GM21360 (cell line): ENCODE measurements at regions not wholly inside any gene's neighbourhood (a gene's known extent, or its start where the extent isn't known, plus 50 kb on each side); places are given as distances from the start of the nearest gene placed in this dataset.
"Not testable (repeated sequence)": the region's sequence is repeated elsewhere in the genome, so short reads cannot be mapped to it uniquely, and the experiment has no call there.

Experiments
- ATAC-seq: cut with Tn5 transposase; IDR thresholded peaks from one replicate; pipeline ENCODE4 v1.9.1; 2021; ENCODE audit warnings: mild to moderate bottlenecking, moderate library complexity; ENCODE audit not compliant: unreplicated experiment

- ATAC-seq = no peak
Measured at GRCh38 chr3:89742546-89742945, 635.1 kb downstream of the EPHA3 start.

GRCh38 chr3:89747541-89748278 lies 640.3 kb downstream of the EPHA3 start:
- not testable (repeated sequence) for ATAC-seq

- ATAC-seq = no peak
Measured at GRCh38 chr3:89762405-89762804, 655.0 kb downstream of the EPHA3 start.

GRCh38 chr3:89783341-89783927 lies 676.0 kb downstream of the EPHA3 start:
- no peak for ATAC-seq

GRCh38 chr3:89787485-89787884 lies 680.1 kb downstream of the EPHA3 start:
- ATAC-seq = no peak

GRCh38 chr3:89787979-89788378 lies 680.6 kb downstream of the EPHA3 start:
- no peak for ATAC-seq

GRCh38 chr3:89795506-89795905 lies 688.1 kb downstream of the EPHA3 start:
- ATAC-seq = no peak

GRCh38 chr3:89802881-89803280 lies 695.5 kb downstream of the EPHA3 start:
- no peak for ATAC-seq

- no peak for ATAC-seq
Measured at GRCh38 chr3:89803711-89804110, 696.3 kb downstream of the EPHA3 start.

- ATAC-seq = no peak
Measured at GRCh38 chr3:89806166-89806565, 698.7 kb downstream of the EPHA3 start.

- no peak for ATAC-seq
Measured at GRCh38 chr3:89808680-89809197, 701.3 kb downstream of the EPHA3 start.

GRCh38 chr3:89813500-89813899 lies 706.1 kb downstream of the EPHA3 start:
- ATAC-seq = no peak

- no peak for ATAC-seq
Measured at GRCh38 chr3:89841041-89841440, 733.6 kb downstream of the EPHA3 start.

GRCh38 chr3:89845053-89845452 lies 737.6 kb downstream of the EPHA3 start:
- ATAC-seq = no peak

GRCh38 chr3:89847955-89848354 lies 740.5 kb downstream of the EPHA3 start:
- no peak for ATAC-seq

GRCh38 chr3:89851974-89852621 lies 744.7 kb downstream of the EPHA3 start:
- ATAC-seq = no peak

GRCh38 chr3:89859757-89860156 lies 752.3 kb downstream of the EPHA3 start:
- ATAC-seq = no peak

GRCh38 chr3:89867286-89867685 lies 759.9 kb downstream of the EPHA3 start:
- no peak for ATAC-seq

- no peak for ATAC-seq
Measured at GRCh38 chr3:89876116-89876515, 768.7 kb downstream of the EPHA3 start.

GRCh38 chr3:89877230-89877629 lies 769.8 kb downstream of the EPHA3 start:
- no peak for ATAC-seq

GRCh38 chr3:89889386-89889785 lies 782.0 kb downstream of the EPHA3 start:
- ATAC-seq = no peak

GRCh38 chr3:89908711-89909213 lies 801.3 kb downstream of the EPHA3 start:
- ATAC-seq = no peak
